DOHH2 (cell line): ENCODE measurements at regions not wholly inside any gene's neighbourhood (a gene's known extent, or its start where the extent isn't known, plus 50 kb on each side); places are given as distances from the start of the nearest gene placed in this dataset.

Experiments
- EZH2phosphoT487 ChIP-seq: fragments of 200-600 bp; sonication (generic); IDR thresholded peaks from 2 replicates; pipeline ENCODE4 v1.6.1; 2017; ENCODE audit warnings: borderline replicate concordance, mild to moderate bottlenecking, antibody characterized with exemption, low read length, moderate library complexity, mixed read lengths
- TF ChIP-seq, protein P1 (sequence below): fragments of 200-600 bp; sonication (generic); IDR thresholded peaks from one replicate; pipeline ENCODE4 v1.5.1; 2014; ENCODE audit warnings: antibody characterized with exemption, mild to moderate bottlenecking, low read depth, low read length; ENCODE audit not compliant: poor library complexity, severe bottlenecking

DNA sequence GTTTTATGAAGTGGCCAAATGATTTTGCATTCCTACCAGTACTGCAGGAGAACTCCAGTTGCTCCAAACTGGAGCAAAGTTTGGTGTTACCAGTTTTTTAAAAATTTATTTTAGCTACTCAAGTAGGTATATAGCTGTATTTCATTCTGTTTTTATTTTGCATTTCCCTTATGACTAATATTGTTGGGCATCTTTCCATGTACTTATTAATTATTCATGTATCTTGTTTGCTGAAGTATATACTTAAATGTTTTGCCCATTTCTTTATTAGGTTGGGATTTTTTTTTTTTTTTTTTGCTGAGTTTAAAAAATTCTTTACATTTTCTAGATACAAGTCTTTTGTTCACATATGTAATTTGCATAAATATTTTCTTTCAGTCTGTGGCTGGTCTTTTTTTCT is 386.6 kb upstream of the DAB2 start:
- TF ChIP-seq, protein P1, sequence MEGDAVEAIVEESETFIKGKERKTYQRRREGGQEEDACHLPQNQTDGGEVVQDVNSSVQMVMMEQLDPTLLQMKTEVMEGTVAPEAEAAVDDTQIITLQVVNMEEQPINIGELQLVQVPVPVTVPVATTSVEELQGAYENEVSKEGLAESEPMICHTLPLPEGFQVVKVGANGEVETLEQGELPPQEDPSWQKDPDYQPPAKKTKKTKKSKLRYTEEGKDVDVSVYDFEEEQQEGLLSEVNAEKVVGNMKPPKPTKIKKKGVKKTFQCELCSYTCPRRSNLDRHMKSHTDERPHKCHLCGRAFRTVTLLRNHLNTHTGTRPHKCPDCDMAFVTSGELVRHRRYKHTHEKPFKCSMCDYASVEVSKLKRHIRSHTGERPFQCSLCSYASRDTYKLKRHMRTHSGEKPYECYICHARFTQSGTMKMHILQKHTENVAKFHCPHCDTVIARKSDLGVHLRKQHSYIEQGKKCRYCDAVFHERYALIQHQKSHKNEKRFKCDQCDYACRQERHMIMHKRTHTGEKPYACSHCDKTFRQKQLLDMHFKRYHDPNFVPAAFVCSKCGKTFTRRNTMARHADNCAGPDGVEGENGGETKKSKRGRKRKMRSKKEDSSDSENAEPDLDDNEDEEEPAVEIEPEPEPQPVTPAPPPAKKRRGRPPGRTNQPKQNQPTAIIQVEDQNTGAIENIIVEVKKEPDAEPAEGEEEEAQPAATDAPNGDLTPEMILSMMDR = no peak
- TF ChIP-seq EZH2phosphoT487 = no peak
